Natural killer cell treated with Interleukin-12 subunit alpha and Interleukin-12 subunit beta and Interleukin-15 and Interleukin-18, amount 100 ng/mL, for 72 hours (primary cell): ENCODE measurements at regions not wholly inside any gene's neighbourhood (a gene's known extent, or its start where the extent isn't known, plus 50 kb on each side); places are given as distances from the start of the nearest gene placed in this dataset.

Experiments used
- ATAC-seq, 2 donors: fragments of 150-1000 bp; cut with Tn5 transposase in 1 of 2; sonication (Bioruptor Pico), chemical (Tn5 transposase) in 1 of 2; 2 replicates each; pipeline ENCODE4 v1.10.0; 2021
- DNase-seq: peaks from one replicate; pipeline ENCODE4 v3.0.0; 2022; ENCODE audit warnings: low spot score
- H3K27ac Mint-ChIP-seq, 2 donors: 1 replicate in 1 of 2; 2 replicates in 1 of 2; pipeline ENCODE4 v1.8.0; 2022; ENCODE audit warnings: mixed read lengths in 2 of 2, mild to moderate bottlenecking in 1 of 2, moderate library complexity in 1 of 2
- H3K27me3 Mint-ChIP-seq, 2 donors: 1 replicate in 1 of 2; 2 replicates in 1 of 2; pipeline ENCODE4 v1.8.0; 2022; ENCODE audit warnings: mixed read lengths in 2 of 2
- H3K36me3 Mint-ChIP-seq: one replicate; pipeline ENCODE4 v1.8.0; 2022; ENCODE audit warnings: mixed read lengths
- H3K4me1 Mint-ChIP-seq, 2 donors: 1 replicate in 1 of 2; 2 replicates in 1 of 2; pipeline ENCODE4 v1.8.0; 2022; ENCODE audit warnings: low read depth in 2 of 2, mixed read lengths in 2 of 2, mild to moderate bottlenecking in 1 of 2
- H3K4me3 Mint-ChIP-seq: one replicate; pipeline ENCODE4 v1.8.0; 2022; ENCODE audit warnings: mixed read lengths
- H3K9me3 Mint-ChIP-seq: 2 replicates; pipeline ENCODE4 v1.8.0; 2022; ENCODE audit warnings: mixed read lengths

DNA sequence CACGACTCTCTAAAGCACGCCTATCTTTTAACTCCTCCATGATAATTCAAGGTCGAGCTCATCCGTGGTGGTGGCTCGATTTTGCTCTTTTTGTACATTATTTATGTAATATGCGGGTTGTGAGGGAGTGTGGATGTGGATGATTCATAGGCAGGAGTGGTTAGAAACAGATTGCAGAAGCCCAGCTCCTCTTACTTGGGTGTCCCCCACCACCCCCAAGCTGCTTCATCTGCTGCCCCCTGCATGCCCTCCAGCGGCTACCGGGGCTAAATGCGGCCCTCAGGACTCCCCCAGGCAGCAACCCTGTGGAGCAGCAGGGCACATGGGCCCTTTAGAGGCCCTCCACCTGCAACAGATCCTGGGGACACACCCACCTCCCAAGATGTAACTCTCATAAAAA is 111.5 kb upstream of the SELENOK start:
- peaks cover 0 to 12% of the 10 kb centered on the region in 2 donors for H3K27me3 Mint-ChIP-seq
- H3K27ac Mint-ChIP-seq, result no peak overlapping the region
- H3K4me3 Mint-ChIP-seq, result no peak overlapping the region
- H3K4me1 Mint-ChIP-seq, result no peaks in the 10 kb centered on the region
- H3K9me3 Mint-ChIP-seq, result no peaks in the 10 kb centered on the region
- ATAC-seq (no peak), DNase-seq (no peak)
- H3K36me3 Mint-ChIP-seq, result no peaks in the 10 kb centered on the region

- Mint-ChIP-seq H3K27ac (no peak overlapping the region), H3K27me3 (peaks cover 6 to 19% of the 10 kb centered on the region in 2 donors), H3K4me1 (no peaks in the 10 kb centered on the region), H3K36me3 (no peaks in the 10 kb centered on the region), H3K4me3 (no peak overlapping the region), H3K9me3 (no peaks in the 10 kb centered on the region)
- ATAC-seq (no peak), DNase-seq (no peak)
These were observed 108.1 kb upstream of the SELENOK start for GRCh38 chr3:53999725-54000124.

DNA sequence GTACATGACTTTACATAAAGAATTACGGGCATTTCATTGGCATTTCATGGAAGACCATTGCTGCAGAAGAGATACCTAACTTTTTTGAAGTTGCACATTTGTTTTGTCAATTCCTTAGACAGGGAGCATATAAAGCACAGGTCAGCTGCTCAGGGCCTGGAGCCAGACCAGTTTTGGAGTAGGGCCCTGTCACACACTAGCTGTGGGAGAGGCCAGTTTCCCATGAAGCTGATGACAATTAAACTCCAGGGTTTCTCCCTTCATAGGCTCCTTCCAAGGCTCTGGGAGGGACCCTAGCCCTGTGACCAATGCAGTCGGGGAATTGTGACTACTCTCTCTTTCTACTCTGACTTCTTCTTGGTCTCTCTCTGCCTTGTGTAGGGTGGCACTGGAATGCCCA is 107.3 kb upstream of the SELENOK start:
- Mint-ChIP-seq H3K4me1 (no peaks in the 10 kb centered on the region), H3K4me3 (no peak overlapping the region), H3K36me3 (no peaks in the 10 kb centered on the region), H3K27ac (no peak overlapping the region), H3K27me3 (peaks cover 6 to 19% of the 10 kb centered on the region in 2 donors), H3K9me3 (no peaks in the 10 kb centered on the region)
- ATAC-seq (no peak), DNase-seq (no peak)

GRCh38 chr3:53997476-53997875 is 105.8 kb upstream of the SELENOK start:
- H3K36me3 Mint-ChIP-seq, result no peaks in the 10 kb centered on the region

DNA sequence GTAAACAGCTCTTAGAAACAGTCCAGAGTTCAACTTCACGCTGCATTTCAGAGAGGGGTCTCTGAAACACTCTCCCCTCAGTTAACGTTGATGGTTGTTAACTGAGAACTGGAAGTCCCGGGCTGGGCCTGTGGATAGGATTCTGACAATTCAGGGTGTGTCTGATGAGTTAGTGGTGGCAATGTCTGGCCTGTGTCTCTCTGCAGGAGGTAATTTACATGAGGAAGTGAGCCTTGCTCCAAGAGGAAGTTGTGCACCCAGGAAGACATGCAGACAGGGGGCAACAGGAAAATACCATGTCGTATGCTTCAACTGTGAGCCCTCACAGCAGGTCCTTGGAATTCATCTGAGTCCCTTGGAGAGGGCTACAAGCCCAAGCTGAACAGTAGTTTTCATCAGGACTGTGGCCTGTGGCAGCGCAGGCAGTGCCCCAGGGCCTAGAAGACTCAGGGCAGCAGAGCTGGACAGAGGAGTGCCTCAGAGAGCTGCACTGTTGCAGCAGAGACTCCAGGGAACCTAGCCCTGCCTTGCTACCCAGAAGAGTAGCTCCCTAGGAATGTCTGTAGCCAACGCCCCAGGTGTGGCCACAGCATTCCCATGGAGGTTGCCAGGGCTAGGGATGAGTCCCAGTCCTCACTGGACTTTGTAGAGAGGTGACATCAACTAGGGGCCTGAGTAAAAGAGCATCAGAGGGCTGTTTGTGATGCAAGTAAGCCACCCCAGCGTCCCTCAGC is 104.6 kb upstream of the SELENOK start:
- DNase-seq (no peak), ATAC-seq (peak; percentile 36 to 38)
- H3K36me3 Mint-ChIP-seq, result no peaks in the 10 kb centered on the region
- H3K9me3 Mint-ChIP-seq, result no peaks in the 10 kb centered on the region
- H3K4me3 Mint-ChIP-seq, result no peak overlapping the region
- peaks cover 6 to 19% of the 10 kb centered on the region in 2 donors for H3K27me3 Mint-ChIP-seq
- H3K27ac Mint-ChIP-seq, result no peak overlapping the region
- no peaks in the 10 kb centered on the region for H3K4me1 Mint-ChIP-seq

More at GRCh38 chr3:53997476-53997875, 105.8 kb upstream of the SELENOK start:
- DNase-seq (no peak), ATAC-seq (no peak)
- Mint-ChIP-seq H3K27ac (no peak overlapping the region), H3K4me1 (no peaks in the 10 kb centered on the region), H3K27me3 (peaks cover 6 to 19% of the 10 kb centered on the region in 2 donors), H3K9me3 (no peaks in the 10 kb centered on the region), H3K4me3 (no peak overlapping the region)

DNA sequence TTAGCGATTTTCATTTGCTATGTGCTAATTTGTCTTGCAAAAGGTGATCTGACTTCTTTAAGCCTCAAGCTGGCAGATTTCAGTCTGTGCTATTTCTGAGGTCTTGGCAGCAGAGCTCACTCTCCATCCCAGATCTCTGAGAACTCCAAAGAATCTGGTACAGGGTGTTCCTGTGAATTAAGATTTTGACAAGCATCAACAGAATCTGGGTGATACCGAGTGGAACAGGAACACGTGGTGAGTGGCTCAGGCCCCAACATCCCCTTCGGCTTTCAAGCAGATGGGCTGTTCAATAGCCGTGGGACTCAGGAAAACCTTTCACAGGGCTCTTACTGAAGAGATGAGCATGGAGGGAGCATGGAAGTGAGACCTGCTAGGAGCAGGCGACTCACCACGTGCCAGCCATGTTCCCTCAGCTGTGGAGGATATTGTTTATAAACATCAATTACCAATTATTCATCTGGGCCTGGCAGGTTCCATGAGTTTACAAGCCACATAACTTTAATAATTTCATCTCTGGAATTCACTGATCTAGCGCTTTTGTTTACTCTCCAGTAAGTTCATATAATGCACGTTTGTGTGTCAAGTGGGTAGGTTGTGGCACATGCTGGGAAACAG is 103.4 kb upstream of the SELENOK start:
- peaks cover 6 to 19% of the 10 kb centered on the region in 2 donors for H3K27me3 Mint-ChIP-seq
- H3K27ac Mint-ChIP-seq, result no peak overlapping the region
- no peaks in the 10 kb centered on the region for H3K36me3 Mint-ChIP-seq
- ATAC-seq, result no peak
- H3K4me1 Mint-ChIP-seq, result no peaks in the 10 kb centered on the region
- H3K9me3 Mint-ChIP-seq, result no peaks in the 10 kb centered on the region
- DNase-seq, result no peak
- no peak overlapping the region for H3K4me3 Mint-ChIP-seq

DNA sequence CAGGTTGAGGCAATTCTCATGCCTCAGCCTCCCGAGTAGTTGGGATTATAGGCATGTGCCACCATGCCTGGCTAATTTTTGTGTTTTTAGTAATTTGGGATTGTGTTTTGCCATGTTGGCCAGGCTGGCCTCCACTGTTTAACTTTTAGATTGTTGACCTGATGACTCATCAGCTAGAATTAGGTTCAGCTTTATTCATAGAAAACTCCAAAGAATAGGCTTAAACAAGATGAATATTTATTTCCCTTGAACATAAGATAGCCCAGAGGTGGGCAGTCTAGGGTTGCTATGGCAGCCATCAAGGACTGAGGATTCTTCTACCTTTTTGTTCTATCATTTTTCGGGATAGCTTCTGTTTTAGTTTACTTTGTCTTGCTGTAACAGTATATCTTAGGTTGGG is 99.6 kb upstream of the SELENOK start:
- H3K27ac Mint-ChIP-seq, result no peak overlapping the region
- ATAC-seq, result no peak

GRCh38 chr3:53989946-53990345 is 98.3 kb upstream of the SELENOK start:
- ATAC-seq (no peak), DNase-seq (no peak)
- Mint-ChIP-seq H3K9me3 (no peaks in the 10 kb centered on the region), H3K36me3 (no peaks in the 10 kb centered on the region), H3K4me3 (no peak overlapping the region), H3K27ac (no peak overlapping the region), H3K27me3 (no peaks in the 10 kb centered on the region), H3K4me1 (no peaks in the 10 kb centered on the region)

More for the DNA sequence above, 99.6 kb upstream of the SELENOK start:
- no peak for DNase-seq
- Mint-ChIP-seq H3K4me3 (no peak overlapping the region), H3K27me3 (no peaks in the 10 kb centered on the region), H3K9me3 (no peaks in the 10 kb centered on the region), H3K4me1 (no peaks in the 10 kb centered on the region), H3K36me3 (no peaks in the 10 kb centered on the region)

- no peak overlapping the region for H3K27ac Mint-ChIP-seq
- DNase-seq, result no peak
- no peak overlapping the region for H3K4me3 Mint-ChIP-seq
- H3K27me3 Mint-ChIP-seq, result peaks cover 0 to 3% of the 10 kb centered on the region in 2 donors
- H3K36me3 Mint-ChIP-seq, result no peaks in the 10 kb centered on the region
- H3K4me1 Mint-ChIP-seq, result no peaks in the 10 kb centered on the region
- ATAC-seq, result no peak
- H3K9me3 Mint-ChIP-seq, result no peaks in the 10 kb centered on the region
These were observed 97.8 kb upstream of the SELENOK start for GRCh38 chr3:53989451-53989850.

- peaks cover 11 to 28% of the 10 kb centered on the region in 2 donors for H3K27me3 Mint-ChIP-seq
- H3K27ac Mint-ChIP-seq, result no peak overlapping the region
- ATAC-seq (no peak), DNase-seq (no peak)
- peaks cover 8% of the 10 kb centered on the region for H3K9me3 Mint-ChIP-seq
- H3K4me3 Mint-ChIP-seq, result no peak overlapping the region
- H3K36me3 Mint-ChIP-seq, result peaks cover 12% of the 10 kb centered on the region
- H3K4me1 Mint-ChIP-seq, result no peaks in the 10 kb centered on the region
These were observed 86.7 kb upstream of the SELENOK start for GRCh38 chr3:53978386-53978785.

GRCh38 chr3:53975382-53975781 is 83.7 kb upstream of the SELENOK start:
- peaks cover 6 to 27% of the 10 kb centered on the region in 2 donors for H3K27me3 Mint-ChIP-seq
- DNase-seq (no peak), ATAC-seq (no peak)
- H3K36me3 Mint-ChIP-seq, result peaks cover 9% of the 10 kb centered on the region
- H3K9me3 Mint-ChIP-seq, result peaks cover 10% of the 10 kb centered on the region
- H3K4me3 Mint-ChIP-seq, result no peak overlapping the region
- H3K27ac Mint-ChIP-seq, result no peak overlapping the region
- no peaks in the 10 kb centered on the region for H3K4me1 Mint-ChIP-seq

- Mint-ChIP-seq H3K4me1 (no peaks in the 10 kb centered on the region), H3K36me3 (peaks cover 9% of the 10 kb centered on the region), H3K4me3 (no peak overlapping the region), H3K9me3 (peaks cover 10% of the 10 kb centered on the region), H3K27ac (no peak overlapping the region), H3K27me3 (peaks cover 0 to 20% of the 10 kb centered on the region in 2 donors)
- DNase-seq (no peak), ATAC-seq (no peak)
These were observed 82.7 kb upstream of the SELENOK start for GRCh38 chr3:53974324-53974723.

GRCh38 chr3:53973905-53974304 is 82.2 kb upstream of the SELENOK start:
- no peak overlapping the region for H3K27ac Mint-ChIP-seq
- peaks cover 10% of the 10 kb centered on the region for H3K9me3 Mint-ChIP-seq
- peaks cover 9% of the 10 kb centered on the region for H3K36me3 Mint-ChIP-seq
- peaks cover 0 to 20% of the 10 kb centered on the region in 2 donors for H3K27me3 Mint-ChIP-seq
- H3K4me1 Mint-ChIP-seq, result no peaks in the 10 kb centered on the region
- ATAC-seq (no peak), DNase-seq (no peak)
- H3K4me3 Mint-ChIP-seq, result no peak overlapping the region

GRCh38 chr3:53970661-53971060 is 79.0 kb upstream of the SELENOK start:
- DNase-seq, result no peak
- Mint-ChIP-seq H3K27me3 (peaks cover 0 to 13% of the 10 kb centered on the region in 2 donors), H3K27ac (no peak overlapping the region), H3K4me1 (no peaks in the 10 kb centered on the region), H3K4me3 (no peak overlapping the region), H3K36me3 (peaks cover 2% of the 10 kb centered on the region), H3K9me3 (peaks cover 5% of the 10 kb centered on the region)
- no peak for ATAC-seq
